GM21723 (cell line): ENCODE measurements at regions not wholly inside any gene's neighbourhood (a gene's known extent, or its start where the extent isn't known, plus 50 kb on each side); places are given as distances from the start of the nearest gene placed in this dataset.
A peak's percentile ranks its signal among the peaks of the same experiment; 100 is the strongest.
"Not testable (repeated sequence)": the region's sequence is repeated elsewhere in the genome, so short reads cannot be mapped to it uniquely, and the experiment has no call there.

ENCODE experiments used
- ATAC-seq: cut with Tn5 transposase; IDR thresholded peaks from one replicate; pipeline ENCODE4 v1.9.1; 2021; ENCODE audit warnings: mild to moderate bottlenecking, moderate library complexity; ENCODE audit not compliant: unreplicated experiment

DNA sequence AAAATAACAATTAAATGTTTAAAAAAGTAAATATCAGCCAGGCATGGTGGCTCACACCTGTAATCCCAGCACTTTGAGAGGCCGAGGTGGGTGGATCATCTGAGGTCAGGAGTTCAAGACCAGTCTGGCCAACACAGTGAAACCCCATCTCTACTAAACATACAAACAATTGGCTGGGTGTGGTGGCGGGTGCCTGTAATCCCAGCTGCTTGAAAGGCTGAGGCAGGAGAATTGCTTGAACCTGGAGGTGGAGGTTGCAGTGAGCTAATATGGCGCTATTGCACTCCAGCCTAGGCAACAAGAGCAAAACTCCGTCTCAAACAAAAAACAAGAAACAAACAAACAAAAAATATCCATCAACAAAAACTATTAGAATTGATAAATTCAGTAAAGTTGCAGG, 77.5 kb downstream of the SNX5 start:
- not testable (repeated sequence) for ATAC-seq

DNA sequence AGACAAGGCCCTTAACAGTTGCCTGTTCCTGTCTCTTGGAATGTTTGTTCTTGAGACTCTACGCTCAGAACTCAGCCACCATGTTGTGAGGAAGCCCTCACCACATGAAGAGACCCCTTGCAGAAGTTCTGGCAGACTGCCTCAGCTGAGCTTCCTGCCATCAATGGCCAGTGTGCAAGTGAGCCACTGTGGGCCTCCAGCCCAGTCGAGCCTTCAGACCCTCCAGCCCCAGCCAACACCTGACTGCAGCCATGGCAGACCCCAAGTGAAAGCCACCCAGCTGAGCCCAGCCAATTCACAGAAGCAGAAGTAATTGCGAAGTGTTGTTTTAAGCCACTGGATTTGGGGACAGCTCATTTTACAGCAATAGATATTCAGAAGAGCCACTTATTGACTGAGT, 78.3 kb downstream of the SNX5 start:
- no peak for ATAC-seq

DNA sequence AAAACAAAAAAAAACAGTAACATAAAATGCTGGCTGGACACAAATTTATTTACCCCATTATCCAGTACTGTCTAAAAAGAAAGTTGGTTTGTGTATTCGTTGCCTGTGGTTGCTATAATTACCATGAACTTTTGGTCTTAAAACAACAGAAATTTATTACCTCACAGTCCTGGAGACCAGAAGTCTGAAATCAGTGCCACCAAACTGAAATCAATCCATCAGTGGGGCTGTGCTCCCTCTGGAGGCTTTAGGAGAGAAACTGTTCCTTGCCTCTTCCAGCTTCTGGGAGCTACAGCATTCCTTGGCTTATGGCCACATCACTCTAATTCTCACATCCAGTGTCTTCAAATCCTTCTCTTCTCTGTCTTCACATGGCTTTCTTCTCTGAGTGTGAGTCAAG, 79.4 kb downstream of the SNX5 start:
- no peak for ATAC-seq

DNA sequence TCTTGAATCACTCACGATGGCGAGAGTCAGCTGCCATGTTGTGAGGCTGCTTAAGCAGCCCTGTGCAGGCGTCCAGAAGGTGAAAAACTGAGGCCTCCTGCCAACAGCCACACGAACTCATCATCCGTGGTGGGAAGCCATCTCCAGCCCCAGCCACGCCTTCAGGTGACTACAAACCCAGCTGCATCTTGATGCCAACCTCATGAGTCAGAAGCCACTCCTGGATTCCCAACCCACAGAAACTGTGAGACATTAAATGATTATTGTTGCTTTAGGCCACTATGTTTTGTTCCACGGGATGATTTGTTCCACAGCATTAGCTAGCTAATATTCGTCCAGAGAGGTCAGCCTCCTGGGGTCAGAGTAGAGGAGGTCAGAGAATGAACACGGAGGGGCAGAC, 80.5 kb downstream of the SNX5 start:
- no peak for ATAC-seq

DNA sequence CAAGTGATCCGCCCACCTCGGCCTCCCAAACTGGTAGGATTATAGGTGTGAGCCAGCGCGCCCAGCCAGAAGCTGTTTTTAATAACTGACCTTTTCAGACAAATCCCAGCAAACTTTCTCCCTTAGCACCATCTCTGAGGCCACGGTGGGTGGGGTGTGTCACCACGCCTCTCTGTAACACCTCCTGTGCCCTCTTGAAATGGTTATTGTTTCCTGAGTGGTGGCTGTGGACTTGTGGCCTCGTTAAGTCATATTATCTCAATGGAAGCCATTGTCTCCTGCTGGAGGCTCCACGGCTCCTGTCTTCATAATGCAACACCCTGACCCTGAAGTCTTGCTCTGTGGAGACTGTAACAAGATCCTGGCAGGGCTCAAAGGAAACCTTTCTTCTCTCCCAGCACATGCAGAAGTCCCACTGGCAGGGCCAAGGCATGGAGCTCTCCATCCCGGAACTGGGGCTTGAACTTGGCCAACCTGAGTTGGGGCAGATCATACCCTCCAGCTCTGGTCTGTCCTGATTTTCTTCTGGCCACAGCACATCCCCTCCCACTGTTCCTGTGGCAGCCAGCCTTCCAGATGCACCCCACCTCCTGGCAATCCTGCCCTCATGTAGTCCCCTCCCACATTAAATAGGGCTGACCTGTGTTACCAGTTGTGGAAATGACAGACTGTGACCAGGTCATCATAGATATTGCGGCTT, 81.1 kb downstream of the SNX5 start:
- ATAC-seq = no peak

DNA sequence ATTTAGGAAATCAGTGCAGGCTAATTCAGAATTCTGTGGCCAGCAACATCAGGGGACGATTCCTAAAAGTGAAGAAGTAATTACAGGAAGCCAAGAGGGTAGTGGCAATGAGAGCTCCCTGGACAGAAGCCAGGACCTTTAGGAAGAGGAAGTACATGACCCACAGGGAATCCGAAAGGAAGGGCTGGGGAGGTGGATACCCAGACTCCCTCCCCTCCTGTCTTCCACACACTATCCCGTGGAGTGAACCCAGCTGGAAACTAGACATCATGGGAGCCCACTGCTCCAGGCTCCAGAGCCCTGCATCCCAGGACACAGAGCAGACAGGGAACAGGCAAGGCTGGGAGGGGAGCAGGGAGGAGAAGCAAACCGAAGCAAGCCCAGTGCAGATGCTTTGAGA, 83.0 kb downstream of the SNX5 start:
- no peak for ATAC-seq

DNA sequence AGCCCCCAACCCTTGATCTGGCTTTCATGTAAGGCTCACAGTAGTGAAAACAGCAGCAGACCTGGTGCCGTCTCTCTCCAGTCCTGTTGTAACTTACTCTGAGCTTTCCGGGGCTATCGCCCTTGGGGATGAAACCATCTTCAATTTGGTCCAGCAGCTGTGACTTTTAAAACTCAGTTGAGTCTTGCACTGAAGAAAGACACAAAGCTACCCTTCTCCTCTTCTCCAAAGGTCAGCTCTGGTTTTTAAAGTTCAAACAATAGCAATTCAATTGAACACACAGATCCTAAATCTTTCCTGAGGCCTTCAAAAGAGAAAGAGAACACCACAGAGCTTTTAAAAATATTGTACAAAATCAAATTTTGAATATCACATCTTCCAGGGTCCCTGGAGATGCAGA, 83.5 kb downstream of the SNX5 start:
- ATAC-seq = no peak

DNA sequence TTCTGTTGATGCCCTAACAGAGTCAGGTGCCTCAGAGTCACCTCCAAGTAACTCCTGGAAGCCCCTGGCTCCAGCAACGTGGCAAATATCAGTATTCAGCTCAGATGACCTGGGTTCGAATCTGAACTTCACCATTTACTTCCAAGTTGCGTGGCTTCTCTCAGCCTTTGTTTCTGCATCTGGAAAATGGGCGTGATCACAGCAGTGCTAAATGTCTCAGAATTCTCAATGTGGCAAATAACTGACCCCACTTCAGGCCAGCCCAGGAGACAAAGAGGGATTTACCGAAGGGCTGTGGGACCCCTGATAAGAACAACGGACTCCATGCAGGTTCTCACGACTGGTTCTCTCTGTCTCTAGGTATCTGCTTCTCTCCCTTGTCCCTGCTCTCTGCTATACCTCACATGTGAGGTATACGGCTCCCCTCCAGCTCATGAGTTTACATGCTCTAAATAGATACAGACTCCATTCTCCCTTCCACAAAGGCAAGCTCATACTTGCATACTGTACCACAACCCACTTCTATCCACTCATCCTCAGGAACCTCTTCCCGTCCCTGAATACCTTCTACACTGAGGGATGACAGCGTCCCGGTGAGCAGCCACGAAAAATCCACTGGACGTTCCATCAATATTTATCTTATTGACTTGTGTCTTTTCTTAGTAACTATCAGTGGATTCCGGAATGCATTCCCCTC, 84.1 kb downstream of the SNX5 start:
- ATAC-seq = no peak

DNA sequence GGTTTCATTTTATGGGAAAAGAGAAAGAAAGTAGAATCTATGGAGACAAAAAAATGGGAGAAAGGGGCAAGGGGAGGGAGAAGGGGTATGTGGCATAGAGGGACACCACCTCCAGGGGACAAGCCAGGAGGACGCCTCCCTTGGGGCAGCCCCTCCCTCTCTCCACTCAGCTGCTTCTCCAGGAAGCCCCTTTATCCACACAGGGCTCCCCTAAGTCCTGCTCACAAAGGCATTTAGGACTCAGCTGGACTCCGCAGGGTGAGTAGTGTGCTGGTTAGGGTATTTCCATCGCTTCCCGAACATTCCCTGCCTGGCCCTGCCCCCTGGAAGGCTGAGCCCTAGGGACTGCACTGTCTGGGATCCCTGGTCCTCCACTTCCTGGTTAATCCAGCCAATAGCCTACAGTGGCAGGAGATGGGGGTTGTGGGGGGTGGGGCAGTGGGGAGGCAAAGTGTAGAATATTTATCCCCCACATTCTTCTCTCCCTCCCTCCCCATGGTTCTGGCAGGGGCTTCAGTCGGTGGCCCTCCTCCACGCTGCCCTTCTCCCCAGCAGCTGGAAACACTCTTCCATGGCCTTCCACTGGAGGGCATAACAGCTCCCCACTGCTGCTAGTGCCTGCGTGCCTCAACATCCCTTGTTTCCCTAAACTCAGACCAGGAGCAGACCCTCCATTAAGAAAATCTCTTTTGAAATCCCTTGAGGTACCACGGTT, 84.8 kb downstream of the SNX5 start:
- no peak for ATAC-seq

DNA sequence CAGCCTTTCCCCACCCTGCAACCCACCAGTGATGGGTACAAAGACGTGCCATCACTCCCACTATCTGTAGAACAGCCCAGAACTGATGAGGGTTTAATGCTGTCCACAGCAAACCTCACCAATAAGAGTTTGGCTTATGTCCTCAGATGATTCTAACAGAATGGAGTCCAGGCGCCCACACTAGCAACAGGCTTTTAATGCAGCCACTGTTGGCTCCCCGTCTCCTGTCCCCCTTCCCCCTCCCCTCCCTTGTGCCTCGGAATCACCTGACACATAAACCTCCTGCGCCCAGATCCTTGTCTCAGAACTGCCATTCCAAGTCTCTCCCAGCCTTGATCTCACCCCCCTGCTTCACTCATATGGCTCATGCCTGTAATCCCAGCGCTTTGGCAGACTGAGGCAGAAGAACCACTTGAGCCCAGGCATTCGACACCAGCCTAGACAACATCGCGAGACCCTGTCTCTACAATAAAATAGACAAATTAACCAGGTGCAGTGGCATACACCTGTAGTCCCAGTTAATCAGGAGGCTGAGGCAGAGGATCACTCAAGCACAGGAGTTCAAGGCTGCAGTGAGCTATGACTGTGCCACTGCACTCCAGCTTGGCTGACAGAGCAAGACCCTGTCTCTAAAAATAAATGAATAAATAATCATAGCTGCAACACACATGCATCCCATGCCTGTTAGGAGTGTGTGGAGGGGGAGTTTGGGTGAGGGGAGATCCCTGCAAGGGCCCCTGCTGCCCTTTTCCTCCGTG, 85.6 kb downstream of the SNX5 start:
- no peak for ATAC-seq

DNA sequence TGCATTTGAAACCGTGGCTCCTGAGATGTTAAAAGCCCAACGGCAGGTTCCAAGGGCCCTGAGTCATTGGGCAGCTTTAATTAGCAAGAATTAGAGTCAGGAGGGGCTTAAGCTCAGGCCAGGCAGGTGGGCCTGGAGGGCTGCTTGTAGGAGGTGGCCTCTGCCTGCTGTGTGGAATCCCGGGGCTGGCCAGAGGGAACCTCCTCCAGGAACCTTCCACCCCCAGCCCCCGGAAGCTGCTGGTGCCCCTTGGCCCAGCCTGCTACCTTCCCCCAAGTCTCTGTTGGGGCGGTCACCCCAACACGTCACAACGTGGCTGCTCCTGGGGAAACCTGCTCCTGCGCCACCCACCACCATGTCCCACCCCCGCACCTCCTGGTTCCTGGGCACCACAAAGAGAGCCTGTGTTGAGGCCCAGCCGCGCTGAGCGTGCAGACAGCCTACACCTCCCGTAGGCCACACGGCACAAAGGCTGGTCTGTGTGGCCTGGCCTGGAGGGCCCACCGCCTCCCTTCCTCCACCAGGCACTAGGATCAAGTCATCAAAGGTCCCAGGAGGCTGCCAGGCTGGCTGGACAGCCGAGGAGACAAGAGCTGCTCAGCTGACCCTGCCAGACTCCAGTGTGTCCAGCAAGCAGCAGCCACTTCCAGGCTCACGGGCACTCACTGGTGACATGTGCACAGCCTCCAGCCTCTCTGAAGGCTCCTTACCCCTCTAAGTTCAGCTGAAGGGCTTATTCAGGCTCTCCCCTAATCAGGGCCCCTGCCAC, 86.3 kb downstream of the SNX5 start:
- no peak for ATAC-seq

DNA sequence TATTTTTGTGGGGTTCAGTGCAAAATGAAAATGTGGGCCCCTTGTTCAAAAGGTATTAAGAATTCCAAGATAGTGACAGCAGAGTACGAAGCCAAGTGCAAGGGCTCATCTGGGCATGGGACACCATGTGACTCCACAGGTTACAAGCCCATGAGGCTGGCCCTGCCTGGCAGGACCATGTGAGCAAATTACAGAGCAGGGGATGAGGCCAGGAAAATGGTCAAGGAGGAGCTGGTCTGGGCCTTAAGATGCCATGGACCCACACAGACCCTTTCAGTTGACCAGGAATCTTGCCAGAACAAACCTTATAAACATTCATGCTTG, 86.9 kb downstream of the SNX5 start:
- ATAC-seq = no peak

DNA sequence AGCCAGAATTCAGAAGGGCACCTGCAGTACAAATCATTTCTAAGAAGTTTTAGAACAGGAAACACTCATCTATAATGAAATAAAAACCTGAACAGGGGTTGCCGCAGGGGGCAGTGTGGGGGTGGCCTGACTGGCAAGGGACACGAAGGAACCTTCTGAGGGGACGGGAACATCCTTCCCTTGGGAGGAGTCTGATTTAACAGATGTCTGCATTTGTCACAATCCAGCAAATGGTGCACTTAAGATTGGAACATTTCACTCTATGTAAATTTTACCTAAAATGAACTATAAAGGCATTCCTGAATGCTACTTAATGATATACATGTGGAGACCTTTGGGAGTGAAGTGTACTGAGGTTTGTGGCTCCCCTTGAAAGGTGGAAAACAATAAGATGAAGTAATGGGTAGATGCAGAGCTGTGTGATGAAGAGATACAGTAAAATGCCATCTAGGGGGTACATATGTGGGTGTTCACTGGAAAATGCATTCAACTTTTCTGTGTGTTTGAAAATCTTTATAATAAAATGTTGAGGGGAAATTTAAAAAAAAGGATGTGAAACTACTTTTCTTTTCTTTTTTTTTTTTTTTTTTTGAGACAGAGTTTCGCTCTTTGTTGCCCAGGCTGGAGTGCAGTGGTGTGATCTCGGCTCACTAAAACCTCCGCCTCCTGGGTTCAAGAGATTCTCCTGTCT, 89.5 kb downstream of the SNX5 start:
- ATAC-seq = peak; percentile 54

DNA sequence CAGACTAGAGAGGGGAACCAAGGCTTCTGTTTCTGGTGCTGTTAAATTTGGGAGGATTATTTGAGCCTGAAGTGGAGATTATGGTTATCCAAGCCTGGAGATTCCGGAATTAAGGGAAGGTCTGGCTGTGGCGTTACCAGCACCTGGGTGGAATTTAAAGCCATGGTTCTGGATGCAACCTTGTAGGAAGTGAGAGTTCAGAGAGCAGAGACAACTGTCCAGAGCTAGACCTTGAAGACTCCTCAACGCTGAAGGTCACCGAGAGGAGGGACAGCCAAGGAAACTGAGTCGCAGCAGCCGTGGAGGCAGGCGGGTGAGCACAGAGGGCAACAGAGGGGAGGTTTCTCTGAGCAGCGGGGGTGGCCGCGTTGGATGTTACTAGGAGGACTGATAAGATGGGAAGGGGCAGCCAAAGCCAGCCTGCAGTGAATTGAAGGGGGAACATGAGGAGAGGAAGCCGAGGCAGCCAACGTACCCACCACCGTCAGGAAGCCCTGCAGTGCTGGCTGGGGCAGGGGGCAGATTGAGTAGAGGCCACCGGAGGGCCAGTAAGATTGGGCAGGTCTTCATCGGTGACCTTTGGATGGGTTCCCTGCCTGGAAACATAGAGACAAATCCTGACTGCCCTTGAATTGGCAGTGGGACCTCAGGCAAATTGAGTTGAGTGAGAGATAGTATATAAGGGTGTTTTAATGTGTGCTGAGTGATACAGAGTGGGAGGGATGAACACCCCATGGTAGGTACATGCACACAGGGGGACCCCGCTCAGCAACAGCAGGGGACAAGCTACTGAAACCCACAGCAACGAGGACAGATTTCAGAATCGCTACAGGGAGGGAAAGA, 90.3 kb downstream of the SNX5 start:
- no peak for ATAC-seq

DNA sequence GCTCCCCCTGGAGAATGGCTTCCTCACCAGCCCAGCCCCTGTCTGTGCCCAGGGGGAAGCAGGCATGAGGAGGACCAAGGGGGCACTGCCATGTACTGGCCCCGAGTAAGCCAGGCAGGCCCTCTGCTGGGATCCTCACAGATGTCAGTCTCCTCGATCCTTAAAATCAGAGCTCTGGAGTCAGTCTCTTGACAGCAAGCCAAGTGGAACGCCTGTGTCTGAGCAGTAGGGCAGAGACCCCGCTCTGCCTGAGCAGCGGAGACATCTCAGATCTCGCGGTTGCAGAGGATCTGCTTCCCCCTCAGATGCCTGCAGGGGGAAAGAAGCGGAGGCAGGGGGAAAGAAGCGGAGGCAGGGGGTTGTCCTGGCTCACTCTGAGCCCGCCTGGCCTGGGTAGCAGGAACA, 92.6 kb downstream of the SNX5 start:
- ATAC-seq = no peak

DNA sequence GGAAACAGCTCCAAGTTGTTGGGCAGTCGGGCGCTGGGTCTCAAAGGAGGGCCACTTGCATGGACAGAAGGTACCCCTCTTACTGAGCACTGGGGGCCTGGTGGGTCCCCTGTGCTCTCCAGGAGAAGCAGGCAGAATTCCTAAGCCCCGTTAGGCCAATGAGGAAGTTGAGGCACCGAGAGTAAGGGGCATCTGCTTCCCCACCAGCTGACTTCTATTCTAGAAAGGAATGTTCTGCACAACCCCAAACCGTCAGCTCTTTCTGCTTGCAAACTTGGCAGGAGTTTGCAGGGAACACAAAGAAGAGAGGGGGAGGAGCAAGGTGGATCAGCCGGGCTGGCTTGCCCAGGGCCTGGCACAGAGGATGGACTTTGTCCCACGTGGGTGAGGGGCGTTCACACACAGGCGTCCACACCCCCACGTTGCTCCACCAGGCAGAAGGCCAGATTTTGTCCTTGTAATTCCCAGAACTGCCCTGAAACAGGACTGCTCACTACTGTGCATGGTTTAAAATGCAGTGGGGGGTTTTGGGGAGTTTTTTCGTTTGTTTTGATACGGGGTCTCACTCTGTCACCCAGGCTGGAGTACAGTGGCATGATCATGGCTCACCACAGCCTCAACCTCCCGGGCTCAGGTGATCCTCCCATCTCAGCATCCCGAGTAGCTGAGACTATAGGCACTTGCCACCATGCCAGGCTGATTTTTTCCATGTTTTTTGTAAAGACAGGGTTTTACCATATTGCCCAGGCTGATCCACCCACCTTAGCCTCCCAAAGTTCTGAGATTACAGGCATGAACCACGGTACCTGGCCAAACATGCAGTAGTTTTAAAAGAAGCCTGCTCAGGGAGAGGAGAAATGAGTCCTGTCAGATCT, 93.3 kb downstream of the SNX5 start:
- ATAC-seq = no peak

DNA sequence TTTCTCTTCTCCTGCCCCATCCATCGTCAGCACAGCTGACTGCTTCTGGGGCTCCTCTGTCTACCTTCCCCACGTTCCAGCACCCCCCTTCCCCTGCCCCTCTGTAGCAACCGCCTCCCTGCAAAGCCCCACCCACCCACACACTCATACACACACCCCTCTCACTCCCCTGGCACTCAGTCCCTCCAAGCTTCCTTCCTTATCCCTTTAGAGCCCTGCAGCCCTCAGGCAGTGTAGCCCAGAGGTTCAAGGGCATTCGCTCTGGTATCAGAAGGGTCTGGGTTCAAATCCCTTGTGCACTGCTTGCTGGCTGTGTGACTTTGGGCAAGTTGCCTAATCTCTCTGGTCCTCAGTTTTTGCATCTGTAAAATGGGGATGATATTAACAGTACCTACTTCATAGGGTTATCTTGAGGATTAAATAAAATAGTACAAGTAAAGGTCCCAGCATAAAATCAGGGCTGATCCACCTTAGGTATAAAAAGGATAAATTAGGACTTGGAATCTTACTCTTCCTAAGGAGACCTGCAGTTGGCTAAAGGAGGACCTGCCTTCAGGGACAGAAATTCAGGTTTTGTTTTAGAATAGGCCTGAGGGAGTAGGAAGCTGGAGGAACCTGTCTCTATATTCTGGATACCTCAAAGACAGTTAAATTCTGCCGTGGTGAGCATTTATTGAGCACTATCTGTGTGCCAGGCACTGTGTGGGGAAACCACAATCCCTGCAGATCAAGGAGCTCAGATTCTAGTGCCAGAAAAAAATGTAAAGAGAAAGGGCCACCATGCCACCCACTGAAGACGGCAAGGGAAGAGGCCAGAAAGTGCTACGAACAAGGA, 94.1 kb downstream of the SNX5 start:
- ATAC-seq = no peak
